ENCODE measurements at regions not wholly inside any gene's neighbourhood (a gene's known extent, or its start where the extent isn't known, plus 50 kb on each side); places are given as distances from the start of the nearest gene placed in this dataset.

DNA sequence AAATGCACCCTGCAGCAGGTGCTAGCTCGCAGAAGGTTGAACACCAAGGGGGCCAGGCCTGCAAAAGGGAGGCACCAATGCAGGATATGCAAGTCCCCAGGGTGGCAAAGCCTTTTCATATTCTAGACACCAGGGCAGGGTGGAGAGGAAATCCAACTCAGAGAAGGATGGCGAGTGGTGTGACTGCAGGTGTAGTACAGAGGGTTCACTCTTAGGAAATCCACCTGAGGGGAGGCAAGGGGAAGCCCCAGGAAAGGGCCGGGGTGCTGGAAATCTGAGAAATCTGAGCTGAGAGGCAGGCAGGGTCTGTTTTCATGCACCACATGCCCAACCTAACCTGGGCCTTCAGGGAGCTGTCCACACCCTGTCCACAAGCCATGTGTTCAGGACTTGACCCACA lies 163.2 kb upstream of the CTTNBP2NL start:
- no peak for TF ChIP-seq POLR2AphosphoS5 (IDR thresholded peaks at IDR 0.05)
- TF ChIP-seq, protein P1, sequence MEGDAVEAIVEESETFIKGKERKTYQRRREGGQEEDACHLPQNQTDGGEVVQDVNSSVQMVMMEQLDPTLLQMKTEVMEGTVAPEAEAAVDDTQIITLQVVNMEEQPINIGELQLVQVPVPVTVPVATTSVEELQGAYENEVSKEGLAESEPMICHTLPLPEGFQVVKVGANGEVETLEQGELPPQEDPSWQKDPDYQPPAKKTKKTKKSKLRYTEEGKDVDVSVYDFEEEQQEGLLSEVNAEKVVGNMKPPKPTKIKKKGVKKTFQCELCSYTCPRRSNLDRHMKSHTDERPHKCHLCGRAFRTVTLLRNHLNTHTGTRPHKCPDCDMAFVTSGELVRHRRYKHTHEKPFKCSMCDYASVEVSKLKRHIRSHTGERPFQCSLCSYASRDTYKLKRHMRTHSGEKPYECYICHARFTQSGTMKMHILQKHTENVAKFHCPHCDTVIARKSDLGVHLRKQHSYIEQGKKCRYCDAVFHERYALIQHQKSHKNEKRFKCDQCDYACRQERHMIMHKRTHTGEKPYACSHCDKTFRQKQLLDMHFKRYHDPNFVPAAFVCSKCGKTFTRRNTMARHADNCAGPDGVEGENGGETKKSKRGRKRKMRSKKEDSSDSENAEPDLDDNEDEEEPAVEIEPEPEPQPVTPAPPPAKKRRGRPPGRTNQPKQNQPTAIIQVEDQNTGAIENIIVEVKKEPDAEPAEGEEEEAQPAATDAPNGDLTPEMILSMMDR (IDR thresholded peaks at IDR 0.05 in 8 of 11, conservative IDR thresholded peaks at IDR 0.05 in 3 of 11): no peak
